HG03095 (cell line): ENCODE measurements at regions not wholly inside any gene's neighbourhood (a gene's known extent, or its start where the extent isn't known, plus 50 kb on each side); places are given as distances from the start of the nearest gene placed in this dataset.

Experiments used
- ATAC-seq: cut with Tn5 transposase; IDR thresholded peaks from one replicate; pipeline ENCODE4 v1.9.1; 2021; ENCODE audit warnings: moderate library complexity; ENCODE audit not compliant: unreplicated experiment

GRCh38 chr10:104505521-104506042, 135.5 kb upstream of the SORCS3 start:
- no peak for ATAC-seq

GRCh38 chr10:104509981-104510380, 131.1 kb upstream of the SORCS3 start:
- ATAC-seq: no peak

- no peak for ATAC-seq
Measured at GRCh38 chr10:104510644-104511043, 130.4 kb upstream of the SORCS3 start.

GRCh38 chr10:104512800-104513199, 128.3 kb upstream of the SORCS3 start:
- ATAC-seq: no peak

GRCh38 chr10:104515678-104516199, 125.4 kb upstream of the SORCS3 start:
- no peak for ATAC-seq

GRCh38 chr10:104516986-104517385, 124.1 kb upstream of the SORCS3 start:
- ATAC-seq: no peak

- no peak for ATAC-seq
Measured at GRCh38 chr10:104517946-104518345, 123.1 kb upstream of the SORCS3 start.

GRCh38 chr10:104518891-104519290, 122.2 kb upstream of the SORCS3 start:
- no peak for ATAC-seq

- ATAC-seq: no peak
Measured at GRCh38 chr10:104520653-104521052, 120.4 kb upstream of the SORCS3 start.

- no peak for ATAC-seq
Measured at GRCh38 chr10:104521901-104522694, 119.0 kb upstream of the SORCS3 start.

- no peak for ATAC-seq
Measured at GRCh38 chr10:104526188-104526587, 114.9 kb upstream of the SORCS3 start.

GRCh38 chr10:104527013-104527412, 114.1 kb upstream of the SORCS3 start:
- no peak for ATAC-seq

GRCh38 chr10:104540181-104540580, 100.9 kb upstream of the SORCS3 start:
- no peak for ATAC-seq

- ATAC-seq: no peak
Measured at GRCh38 chr10:104541820-104542219, 99.3 kb upstream of the SORCS3 start.

GRCh38 chr10:104546336-104546735, 94.8 kb upstream of the SORCS3 start:
- ATAC-seq: no peak

- no peak for ATAC-seq
Measured at GRCh38 chr10:104546756-104547155, 94.3 kb upstream of the SORCS3 start.

- ATAC-seq: no peak
Measured at GRCh38 chr10:104548090-104548489, 93.0 kb upstream of the SORCS3 start.

GRCh38 chr10:104556831-104557230, 84.3 kb upstream of the SORCS3 start:
- ATAC-seq: no peak

- ATAC-seq: no peak
Measured at GRCh38 chr10:104557966-104558365, 83.1 kb upstream of the SORCS3 start.

GRCh38 chr10:104559935-104560334, 81.2 kb upstream of the SORCS3 start:
- ATAC-seq: no peak

GRCh38 chr10:104563051-104563450, 78.0 kb upstream of the SORCS3 start:
- no peak for ATAC-seq

- no peak for ATAC-seq
Measured at GRCh38 chr10:104563548-104563947, 77.5 kb upstream of the SORCS3 start.

GRCh38 chr10:104574427-104574826, 66.7 kb upstream of the SORCS3 start:
- ATAC-seq: no peak
